Astrocyte of the cerebellum (primary cell): ENCODE measurements at regions not wholly inside any gene's neighbourhood (a gene's known extent, or its start where the extent isn't known, plus 50 kb on each side); places are given as distances from the start of the nearest gene placed in this dataset.

Experiments used
- DNase-seq: peaks from one replicate; pipeline ENCODE4 v3.0.0-alpha.2; 2011; ENCODE audit warnings: low read depth
- H3K4me3 ChIP-seq: 2 replicates; pipeline ENCODE4 v1.5.1; 2011; ENCODE audit warnings: mild to moderate bottlenecking, low read depth, low read length, moderate library complexity
- in situ Hi-C: cut with HindIII; loops from 2 replicates; pipeline ENCODE4 v1.10.0; 2017; ENCODE audit warnings: low sequenced_read_pairs
- TF ChIP-seq, protein P1 (sequence below): IDR thresholded peaks from 2 replicates; pipeline ENCODE4 v1.5.1; 2012; ENCODE audit warnings: low read length, low read depth, moderate library complexity, mild to moderate bottlenecking; ENCODE audit errors: missing control alignments

DNA sequence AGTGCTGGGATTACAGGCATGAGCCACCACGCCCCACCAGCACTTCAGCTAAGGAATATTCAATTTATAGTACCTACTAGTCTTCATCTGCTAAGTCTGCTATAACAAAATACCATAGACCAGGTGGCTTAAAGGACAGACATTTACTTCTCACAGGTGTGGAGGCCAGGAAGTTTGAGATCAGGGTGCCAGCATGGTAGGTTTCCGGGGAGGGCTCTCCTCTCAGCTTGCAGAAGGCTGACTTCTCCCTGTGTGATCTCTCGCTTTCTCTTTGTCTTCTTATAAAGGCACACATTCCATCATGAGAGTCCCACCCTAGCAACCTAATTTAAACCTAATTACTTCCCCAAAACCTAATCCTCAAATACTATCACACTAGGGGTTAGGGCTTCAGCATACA is 433.0 kb downstream of the INSC start:
- TF ChIP-seq, protein P1, sequence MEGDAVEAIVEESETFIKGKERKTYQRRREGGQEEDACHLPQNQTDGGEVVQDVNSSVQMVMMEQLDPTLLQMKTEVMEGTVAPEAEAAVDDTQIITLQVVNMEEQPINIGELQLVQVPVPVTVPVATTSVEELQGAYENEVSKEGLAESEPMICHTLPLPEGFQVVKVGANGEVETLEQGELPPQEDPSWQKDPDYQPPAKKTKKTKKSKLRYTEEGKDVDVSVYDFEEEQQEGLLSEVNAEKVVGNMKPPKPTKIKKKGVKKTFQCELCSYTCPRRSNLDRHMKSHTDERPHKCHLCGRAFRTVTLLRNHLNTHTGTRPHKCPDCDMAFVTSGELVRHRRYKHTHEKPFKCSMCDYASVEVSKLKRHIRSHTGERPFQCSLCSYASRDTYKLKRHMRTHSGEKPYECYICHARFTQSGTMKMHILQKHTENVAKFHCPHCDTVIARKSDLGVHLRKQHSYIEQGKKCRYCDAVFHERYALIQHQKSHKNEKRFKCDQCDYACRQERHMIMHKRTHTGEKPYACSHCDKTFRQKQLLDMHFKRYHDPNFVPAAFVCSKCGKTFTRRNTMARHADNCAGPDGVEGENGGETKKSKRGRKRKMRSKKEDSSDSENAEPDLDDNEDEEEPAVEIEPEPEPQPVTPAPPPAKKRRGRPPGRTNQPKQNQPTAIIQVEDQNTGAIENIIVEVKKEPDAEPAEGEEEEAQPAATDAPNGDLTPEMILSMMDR, result no peak
- in situ Hi-C loops, result no loop called here
- DNase-seq, result no peak
- H3K4me3 ChIP-seq, result no peak overlapping the region

- in situ Hi-C loops, result no loop called here
- no peak for DNase-seq
Measured at GRCh38 chr11:15551901-15552851, 437.5 kb downstream of the INSC start.

DNA sequence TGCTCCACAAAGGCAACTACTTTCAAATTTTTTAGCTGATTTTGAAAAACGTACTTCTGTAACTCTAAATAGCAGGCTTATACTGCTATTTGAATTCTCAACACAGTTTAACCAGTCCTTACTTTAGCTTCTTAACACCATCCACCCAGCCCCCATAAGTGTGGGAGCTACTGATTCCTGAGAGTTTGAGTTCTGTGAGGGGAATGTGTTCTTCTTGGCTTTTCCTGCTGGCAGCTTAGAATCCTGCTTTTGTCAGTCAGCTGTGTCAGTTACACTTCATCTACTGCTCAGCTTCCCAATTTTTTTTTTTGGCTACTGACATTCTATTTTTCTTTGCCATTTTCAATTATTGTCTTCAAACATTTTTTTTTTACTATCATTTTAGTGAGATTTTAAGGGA is 440.4 kb downstream of the INSC start:
- TF ChIP-seq, protein P1, result no peak
- DNase-seq, result no peak
- H3K4me3 ChIP-seq, result no peak overlapping the region
- in situ Hi-C loops, result no loop called here

More at GRCh38 chr11:15551901-15552851, 437.5 kb downstream of the INSC start:
- TF ChIP-seq, protein P1, result no peak
- H3K4me3 ChIP-seq, result no peak overlapping the region

DNA sequence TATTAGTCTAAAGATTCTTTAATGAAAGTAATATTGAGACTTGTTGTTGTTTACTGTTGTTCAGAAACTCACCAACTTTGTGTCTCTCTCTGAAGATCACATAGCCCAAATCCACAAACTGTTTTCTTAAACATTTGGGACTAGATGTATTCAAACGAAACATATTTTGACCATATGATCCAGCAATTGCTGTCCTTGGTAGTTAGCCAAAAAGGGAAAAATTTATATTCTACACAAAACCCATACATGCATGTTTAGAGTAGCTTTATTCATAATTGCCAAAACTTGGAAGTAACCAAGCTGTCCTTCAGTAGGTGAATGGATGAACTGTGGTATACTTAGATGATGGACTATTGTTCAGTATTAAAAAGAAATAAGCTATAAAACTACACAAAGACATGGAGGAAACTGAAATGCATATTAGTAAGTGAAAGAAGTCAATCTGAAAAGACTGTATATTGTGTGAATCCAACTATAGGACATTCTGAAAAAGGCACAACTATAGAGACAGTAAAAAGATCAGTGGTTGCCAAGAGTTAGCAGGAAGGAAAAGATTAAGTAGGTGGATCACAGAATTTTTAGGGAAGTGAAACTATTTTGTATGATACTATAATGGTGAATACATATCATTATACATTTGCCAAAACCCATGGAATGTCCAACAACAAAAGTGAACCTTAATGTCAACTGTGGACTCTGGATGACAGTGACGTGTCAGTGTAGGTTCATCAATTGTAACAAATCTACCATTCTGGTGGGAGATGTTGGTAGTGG is 442.9 kb downstream of the INSC start:
- TF ChIP-seq, protein P1, result no peak

GRCh38 chr11:15558513-15559181 is 443.9 kb downstream of the INSC start:
- no peak for DNase-seq
- TF ChIP-seq, protein P1, result no peak
- in situ Hi-C loops, result no loop called here
- no peak overlapping the region for H3K4me3 ChIP-seq

More for the DNA sequence above, 442.9 kb downstream of the INSC start:
- in situ Hi-C loops, result no loop called here
- DNase-seq, result no peak
- H3K4me3 ChIP-seq, result no peak overlapping the region
